Activated CD8-positive, alpha-beta memory T cell treated with anti-CD3 and anti-CD28 coated beads, Interleukin-2, amount 50 U/mL, for 24 hours (primary cell): ENCODE measurements at regions not wholly inside any gene's neighbourhood (a gene's known extent, or its start where the extent isn't known, plus 50 kb on each side); places are given as distances from the start of the nearest gene placed in this dataset.
"Not testable (repeated sequence)": the region's sequence is repeated elsewhere in the genome, so short reads cannot be mapped to it uniquely, and the experiment has no call there.

Experiments used
- DNase-seq: peaks from one replicate; pipeline ENCODE4 v3.0.0-alpha.2; 2020; ENCODE audit errors: extremely low read depth

GRCh38 chr13:99777873-99778272, 193.7 kb downstream of the ZIC5 start:
- no peak for DNase-seq

- DNase-seq = no peak
These were observed 196.9 kb downstream of the ZIC5 start for GRCh38 chr13:99774644-99775043.

GRCh38 chr13:99768986-99769385, 202.6 kb downstream of the ZIC5 start:
- no peak for DNase-seq

GRCh38 chr13:99766641-99767045, 204.9 kb downstream of the ZIC5 start:
- DNase-seq = no peak

GRCh38 chr13:99765869-99766268, 205.7 kb downstream of the ZIC5 start:
- DNase-seq = no peak

- no peak for DNase-seq
These were observed 211.1 kb downstream of the ZIC5 start for GRCh38 chr13:99760456-99760855.

GRCh38 chr13:99759163-99759552, 212.4 kb downstream of the ZIC5 start:
- no peak for DNase-seq

- DNase-seq = no peak
These were observed 213.0 kb downstream of the ZIC5 start for GRCh38 chr13:99758460-99759162.

GRCh38 chr13:99757756-99758459, 213.7 kb downstream of the ZIC5 start:
- no peak for DNase-seq

- no peak for DNase-seq
These were observed 215.3 kb downstream of the ZIC5 start for GRCh38 chr13:99756281-99756680.

GRCh38 chr13:99754750-99755149, 216.8 kb downstream of the ZIC5 start:
- DNase-seq = not testable (repeated sequence)

- no peak for DNase-seq
These were observed 219.2 kb downstream of the ZIC5 start for GRCh38 chr13:99752373-99752772.

- no peak for DNase-seq
These were observed 219.9 kb downstream of the ZIC5 start for GRCh38 chr13:99751517-99752199.

- DNase-seq = no peak
These were observed 220.6 kb downstream of the ZIC5 start for GRCh38 chr13:99750951-99751350.

- no peak for DNase-seq
These were observed 222.1 kb downstream of the ZIC5 start for GRCh38 chr13:99749271-99750019.

- DNase-seq = no peak
These were observed 224.2 kb downstream of the ZIC5 start for GRCh38 chr13:99747403-99747710.

- no peak for DNase-seq
These were observed 224.7 kb downstream of the ZIC5 start for GRCh38 chr13:99746637-99747402.

GRCh38 chr13:99743094-99743493, 228.5 kb downstream of the ZIC5 start:
- no peak for DNase-seq

- DNase-seq = no peak
These were observed 229.6 kb downstream of the ZIC5 start for GRCh38 chr13:99741960-99742359.

- no peak for DNase-seq
These were observed 231.2 kb downstream of the ZIC5 start for GRCh38 chr13:99740251-99740979.

GRCh38 chr13:99738626-99739025, 232.9 kb downstream of the ZIC5 start:
- no peak for DNase-seq
